GM21786 (cell line): ENCODE measurements at regions not wholly inside any gene's neighbourhood (a gene's known extent, or its start where the extent isn't known, plus 50 kb on each side); places are given as distances from the start of the nearest gene placed in this dataset.
"Not testable (repeated sequence)": the region's sequence is repeated elsewhere in the genome, so short reads cannot be mapped to it uniquely, and the experiment has no call there.

Source experiments
- ATAC-seq: cut with Tn5 transposase; IDR thresholded peaks from one replicate; pipeline ENCODE4 v1.9.1; 2021; ENCODE audit not compliant: unreplicated experiment

DNA sequence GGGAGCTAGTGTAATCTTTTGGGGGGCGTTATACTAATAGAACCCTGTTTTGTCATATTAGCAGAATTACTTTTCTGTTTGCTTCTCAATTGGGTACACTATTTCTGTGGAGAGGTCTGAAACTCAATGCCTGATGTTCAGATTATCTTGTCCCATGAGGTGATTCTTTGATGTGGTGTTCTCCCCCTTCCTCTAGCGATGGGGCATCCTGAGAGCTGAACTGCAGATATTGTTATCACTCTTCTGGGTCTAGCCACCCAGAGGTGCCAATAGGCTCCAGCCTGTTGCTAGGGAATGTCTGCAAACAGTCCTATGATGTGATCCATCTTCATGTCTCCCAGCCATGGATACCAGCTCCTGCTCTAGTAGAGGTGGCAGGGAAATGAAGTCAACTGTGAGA is 233.1 kb upstream of the RASA1 start:
- ATAC-seq: no peak

DNA sequence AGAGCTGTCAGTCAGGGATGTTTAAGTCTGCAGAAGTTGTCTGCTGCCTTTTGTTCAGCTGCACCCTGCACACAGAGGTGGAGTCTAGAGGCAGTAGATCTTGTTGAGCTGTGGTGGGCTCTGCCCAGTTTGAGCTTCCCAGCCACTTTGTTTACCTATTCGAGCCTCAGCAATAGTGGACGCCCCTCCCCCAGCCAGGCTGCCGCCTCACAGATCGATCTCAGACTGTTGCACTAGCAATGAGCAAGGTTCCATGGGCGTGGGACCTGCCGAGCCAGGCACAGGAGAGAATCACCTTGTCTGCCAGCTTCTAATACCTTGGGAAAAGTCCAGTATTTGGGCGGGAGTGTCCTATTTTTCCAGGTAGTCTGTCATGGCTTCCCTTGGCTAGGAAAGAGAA is 225.1 kb upstream of the RASA1 start:
- ATAC-seq: no peak

DNA sequence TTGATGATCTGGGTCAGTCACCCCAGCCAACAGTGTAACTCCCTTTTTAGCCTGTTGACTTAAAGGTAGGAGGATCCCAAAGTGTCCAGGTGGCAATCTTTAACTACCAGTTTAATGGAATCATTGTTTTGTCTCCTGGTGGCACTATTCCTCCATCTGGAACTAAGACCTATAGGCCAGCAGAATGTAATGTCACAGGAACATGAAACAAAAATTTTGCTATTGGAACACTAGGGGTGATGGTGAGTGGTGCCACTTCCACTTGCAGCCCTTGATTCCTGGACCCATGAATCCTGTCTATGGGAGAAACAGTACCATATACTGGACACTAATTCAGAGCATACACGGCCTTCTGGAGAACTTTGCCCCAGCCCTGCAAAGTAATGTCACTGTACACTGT is 219.5 kb upstream of the RASA1 start:
- ATAC-seq: no peak

DNA sequence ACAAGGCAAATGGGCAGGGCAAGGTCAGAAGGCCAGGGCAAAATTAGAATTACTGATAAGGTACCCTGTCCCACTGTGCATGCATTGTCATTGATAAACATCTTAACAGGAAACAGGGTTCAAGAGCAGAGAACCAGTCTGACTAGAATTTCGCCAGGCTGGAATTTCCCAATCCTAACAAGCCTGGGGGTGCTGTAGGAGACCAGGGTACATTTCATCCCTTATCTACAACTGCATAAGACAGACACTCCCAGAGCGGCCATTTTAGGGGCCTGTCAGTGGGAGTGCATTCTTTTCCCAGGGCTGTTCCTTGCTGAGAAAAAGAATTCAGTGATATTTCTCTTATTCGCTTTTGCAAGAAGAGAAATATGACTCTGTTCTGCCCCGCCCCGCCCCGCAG is 218.7 kb upstream of the RASA1 start:
- not testable (repeated sequence) for ATAC-seq

DNA sequence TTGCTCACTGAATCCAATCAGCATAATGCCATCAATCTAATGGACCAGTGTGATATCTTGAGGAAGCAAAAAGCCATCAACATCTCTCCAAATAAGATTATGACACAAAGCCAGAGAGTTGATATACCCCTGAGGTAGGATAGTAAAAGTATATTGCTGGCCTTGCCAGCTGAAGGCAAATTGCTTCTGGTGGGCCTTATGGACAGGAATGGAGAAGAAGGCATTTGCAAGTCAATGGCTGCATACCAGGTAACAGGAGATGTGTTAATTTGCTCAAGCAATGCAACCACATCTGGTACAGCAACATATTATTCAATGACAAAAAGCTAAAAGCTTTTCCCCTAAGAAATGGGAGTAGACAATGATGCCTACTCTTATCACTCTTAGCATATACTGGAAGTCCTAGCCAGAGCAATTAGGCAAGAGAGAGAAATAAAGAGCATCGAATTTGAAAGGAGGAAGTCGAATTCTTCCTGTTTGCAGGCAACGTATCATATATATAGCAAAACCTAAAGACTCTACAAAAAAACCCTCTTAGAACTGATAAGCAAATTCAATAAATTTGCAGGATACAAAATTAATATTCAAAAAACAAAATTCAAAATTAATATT is 216.1 kb upstream of the RASA1 start:
- no peak for ATAC-seq

DNA sequence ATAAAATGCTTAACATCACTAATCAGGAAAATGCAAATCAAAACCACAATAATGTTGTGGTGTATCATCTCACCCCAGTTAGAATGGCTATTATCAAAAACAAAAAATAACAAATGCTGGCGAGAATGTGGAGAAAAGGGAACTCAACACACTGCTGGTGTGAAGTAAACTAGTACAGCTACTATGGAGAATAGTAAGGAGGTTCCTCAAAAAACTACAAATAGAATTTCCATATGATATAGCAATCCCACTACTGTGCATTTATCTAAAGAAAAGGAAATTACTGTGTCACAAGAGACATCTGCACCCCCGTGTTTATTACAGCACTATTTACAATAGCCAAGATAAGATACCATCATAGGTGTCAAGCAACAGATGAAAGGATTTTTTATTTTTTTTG is 214.5 kb upstream of the RASA1 start:
- ATAC-seq: no peak

DNA sequence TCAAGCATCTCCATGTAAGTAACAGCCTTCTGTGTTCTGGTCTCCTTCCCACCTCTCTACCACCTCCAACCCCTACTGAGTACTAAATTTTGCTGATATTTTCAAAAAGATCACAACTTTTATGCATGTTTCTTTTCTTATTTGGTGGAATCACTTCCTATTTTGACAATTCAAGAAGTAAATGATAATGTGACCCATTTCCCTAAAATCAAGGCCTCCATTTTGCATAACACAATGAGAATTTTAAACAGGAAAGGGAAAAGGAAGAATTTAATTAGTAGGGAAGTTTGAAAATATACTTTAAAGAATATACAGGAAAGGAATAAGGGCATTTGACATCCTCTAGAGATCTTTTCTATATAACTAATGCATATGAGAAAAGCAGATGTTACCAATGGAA is 212.9 kb upstream of the RASA1 start:
- ATAC-seq: no peak

DNA sequence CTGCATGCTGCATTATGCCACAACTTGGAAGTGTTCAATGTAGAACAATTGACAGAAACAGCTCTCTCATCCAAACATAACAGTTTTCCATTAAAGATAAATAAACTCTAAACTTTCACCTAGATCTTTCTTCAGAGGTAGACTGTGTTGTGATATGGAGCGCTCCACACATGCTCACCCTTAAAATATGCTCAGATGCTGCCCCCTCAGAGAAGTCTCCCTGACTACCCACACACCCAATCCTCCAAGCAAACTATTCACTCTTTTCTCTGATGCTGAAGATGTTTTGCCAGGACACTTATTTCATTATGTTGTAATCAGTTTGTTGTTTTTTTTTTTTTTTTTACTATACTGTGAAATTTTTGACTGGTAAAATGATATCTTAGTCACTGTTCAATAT is 206.6 kb upstream of the RASA1 start:
- ATAC-seq: no peak

DNA sequence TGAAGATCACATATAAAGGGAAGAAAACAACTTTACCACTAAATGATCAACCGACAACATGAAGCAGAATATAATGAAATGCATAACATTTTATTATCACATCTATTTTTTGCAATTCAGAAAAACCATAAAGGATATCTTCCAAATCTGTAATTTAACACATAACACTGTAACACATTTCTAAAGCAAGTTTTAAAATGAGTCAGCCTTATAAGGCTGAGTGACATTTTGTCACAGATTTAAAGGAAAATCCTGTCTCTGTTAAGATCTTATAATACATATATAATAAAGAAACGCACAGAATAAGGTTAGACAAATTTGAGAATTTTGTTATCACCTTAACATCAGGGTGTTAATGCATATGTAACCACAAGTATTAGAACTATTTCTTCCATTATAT is 198.4 kb upstream of the RASA1 start:
- no peak for ATAC-seq

DNA sequence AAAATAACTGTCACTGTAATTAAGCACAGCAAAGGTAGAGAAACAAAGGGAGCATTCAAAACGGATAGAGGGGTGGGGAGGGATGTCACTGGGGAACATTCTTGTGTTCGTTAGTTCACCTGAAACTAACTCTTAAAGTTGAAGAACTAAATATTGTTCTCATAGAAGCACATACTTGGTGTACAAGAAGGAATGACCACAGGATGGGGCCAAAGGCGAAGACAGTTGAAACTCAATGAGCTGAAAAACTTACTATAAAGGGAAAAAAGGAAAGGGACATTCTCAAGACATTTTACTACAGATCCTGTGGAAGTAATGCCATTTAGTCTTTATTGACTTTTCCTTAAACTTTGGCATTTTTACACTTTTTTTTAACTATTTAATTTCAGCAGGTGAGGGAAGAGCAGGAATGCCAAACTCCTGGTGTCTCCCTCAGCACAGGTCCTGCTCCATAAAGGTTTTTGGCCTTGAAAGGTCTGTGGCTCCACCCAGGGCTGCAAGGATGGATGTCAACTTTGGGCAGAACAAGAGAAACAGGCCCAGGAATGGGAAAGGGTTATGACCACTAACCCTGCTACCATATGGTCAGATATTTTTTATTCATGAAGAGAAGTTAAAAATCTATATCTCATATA is 197.6 kb upstream of the RASA1 start:
- peak; percentile 78 for ATAC-seq

DNA sequence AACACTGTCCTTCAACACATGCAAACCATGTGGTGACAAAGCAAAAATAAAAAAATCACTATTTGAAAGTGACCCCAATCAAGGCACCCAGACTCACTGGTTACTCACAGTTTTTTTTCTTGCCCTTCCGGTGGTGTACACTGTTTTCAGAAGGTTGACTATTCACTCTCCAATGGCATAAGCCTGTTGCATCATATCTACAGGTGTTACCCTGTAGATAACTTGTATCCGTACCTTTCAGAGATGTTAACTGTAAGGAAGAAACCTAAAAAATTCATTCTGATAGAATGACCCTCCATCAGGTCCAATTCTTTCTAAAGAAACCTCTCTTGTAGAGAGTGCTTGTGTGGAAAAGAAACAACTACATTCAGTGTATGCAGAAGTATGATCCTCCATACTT is 193.6 kb upstream of the RASA1 start:
- no peak for ATAC-seq

DNA sequence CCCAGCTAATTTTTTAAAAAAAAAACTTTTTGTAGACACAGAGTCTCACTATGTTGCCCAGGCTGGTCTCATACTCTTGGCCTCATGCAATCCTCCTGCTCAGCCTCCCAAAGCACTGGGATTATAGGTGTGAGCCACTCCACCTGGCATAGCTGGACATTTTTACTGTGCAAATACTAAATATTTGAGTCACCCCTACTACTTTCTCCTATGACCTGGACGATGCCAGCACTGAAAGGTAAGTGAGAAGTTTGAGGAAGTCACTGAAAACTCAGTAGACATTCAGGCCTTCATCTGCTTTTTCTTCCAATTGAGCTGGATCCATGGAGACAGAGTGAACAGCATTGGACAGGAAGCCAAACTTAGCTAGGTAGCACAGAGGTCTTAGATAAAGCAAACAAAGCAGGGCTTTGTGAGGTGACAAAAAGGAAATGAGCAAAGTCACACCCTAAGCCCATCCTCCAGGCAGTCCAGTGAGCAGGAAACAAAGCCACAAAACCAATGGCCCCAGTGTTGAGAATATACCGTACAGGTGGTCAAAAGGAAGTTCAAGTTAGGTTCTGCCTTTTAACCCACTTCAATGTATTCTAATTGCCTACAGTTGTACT is 192.6 kb upstream of the RASA1 start:
- ATAC-seq: peak; percentile 98

DNA sequence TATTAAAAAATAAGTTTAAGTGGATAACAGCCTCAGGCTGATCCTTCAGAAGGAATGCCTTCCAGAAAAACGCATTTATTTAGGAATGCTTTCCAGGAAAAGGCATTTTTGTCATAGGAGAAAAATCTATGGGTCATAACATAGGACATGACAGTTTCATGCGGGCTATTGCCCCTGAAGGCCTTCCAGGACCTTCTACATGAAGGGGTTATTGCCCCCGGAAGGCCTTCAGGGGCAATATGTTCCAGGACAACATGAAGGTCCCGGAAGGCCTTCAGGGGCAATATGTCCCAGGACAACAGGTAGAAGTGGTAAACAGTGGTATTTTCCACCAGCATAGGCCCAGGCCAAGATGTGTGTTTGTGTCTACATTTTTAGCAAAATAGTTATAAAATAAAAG is 191.3 kb upstream of the RASA1 start:
- no peak for ATAC-seq

DNA sequence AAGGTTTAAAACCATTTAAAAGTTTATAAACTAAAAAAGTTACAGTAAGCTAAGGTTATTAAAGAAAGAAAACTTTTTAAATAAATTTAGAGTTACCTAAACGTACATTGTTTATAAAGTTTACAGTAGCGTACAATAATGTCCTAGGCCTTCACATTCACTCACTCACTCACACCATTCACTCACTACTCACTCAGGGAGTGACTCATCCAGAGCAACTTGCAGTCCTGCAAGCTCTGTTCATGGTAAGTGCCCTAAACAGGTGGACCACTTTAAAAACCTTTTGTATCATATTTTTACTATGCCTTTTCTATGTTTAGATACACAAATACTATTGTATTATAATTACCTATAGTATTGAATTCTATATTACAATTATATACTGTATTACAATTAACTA is 190.8 kb upstream of the RASA1 start:
- ATAC-seq: no peak

DNA sequence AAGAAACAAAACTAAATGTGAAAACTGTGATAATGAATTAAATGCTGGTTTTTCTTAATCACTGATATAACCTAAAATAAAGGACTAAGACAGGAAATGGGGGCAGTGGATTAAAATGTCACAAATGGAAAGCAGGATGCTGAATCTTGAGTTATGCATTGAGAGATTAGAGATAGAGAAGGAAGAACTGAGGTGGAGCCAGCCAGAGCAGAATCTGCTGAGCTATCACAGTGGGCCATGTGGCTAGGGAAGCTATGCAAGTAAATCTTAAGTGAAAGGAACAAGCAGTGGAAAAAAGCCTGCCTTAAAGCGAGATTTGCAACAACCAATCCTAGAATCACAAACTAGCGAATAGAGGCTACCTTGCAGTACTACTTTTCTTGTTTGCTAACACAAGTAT is 188.5 kb upstream of the RASA1 start:
- ATAC-seq: no peak

DNA sequence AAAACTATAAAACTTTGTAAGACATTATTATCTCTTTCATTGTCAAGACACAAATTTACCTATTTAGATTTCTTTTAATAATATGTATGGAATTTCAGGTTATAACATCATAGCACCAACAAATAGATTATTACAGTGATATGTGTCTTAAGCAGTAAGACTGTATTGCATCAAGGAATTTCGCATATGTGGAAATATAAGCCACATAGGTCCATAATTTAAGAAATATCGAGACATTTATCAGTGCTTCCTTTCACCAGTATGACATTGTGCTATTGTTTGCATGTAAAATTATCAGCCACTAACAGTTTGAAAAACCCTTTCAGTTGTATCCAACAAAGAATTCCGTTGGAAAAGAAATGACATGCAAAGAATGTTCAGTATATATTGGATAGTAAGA is 186.7 kb upstream of the RASA1 start:
- ATAC-seq: no peak

DNA sequence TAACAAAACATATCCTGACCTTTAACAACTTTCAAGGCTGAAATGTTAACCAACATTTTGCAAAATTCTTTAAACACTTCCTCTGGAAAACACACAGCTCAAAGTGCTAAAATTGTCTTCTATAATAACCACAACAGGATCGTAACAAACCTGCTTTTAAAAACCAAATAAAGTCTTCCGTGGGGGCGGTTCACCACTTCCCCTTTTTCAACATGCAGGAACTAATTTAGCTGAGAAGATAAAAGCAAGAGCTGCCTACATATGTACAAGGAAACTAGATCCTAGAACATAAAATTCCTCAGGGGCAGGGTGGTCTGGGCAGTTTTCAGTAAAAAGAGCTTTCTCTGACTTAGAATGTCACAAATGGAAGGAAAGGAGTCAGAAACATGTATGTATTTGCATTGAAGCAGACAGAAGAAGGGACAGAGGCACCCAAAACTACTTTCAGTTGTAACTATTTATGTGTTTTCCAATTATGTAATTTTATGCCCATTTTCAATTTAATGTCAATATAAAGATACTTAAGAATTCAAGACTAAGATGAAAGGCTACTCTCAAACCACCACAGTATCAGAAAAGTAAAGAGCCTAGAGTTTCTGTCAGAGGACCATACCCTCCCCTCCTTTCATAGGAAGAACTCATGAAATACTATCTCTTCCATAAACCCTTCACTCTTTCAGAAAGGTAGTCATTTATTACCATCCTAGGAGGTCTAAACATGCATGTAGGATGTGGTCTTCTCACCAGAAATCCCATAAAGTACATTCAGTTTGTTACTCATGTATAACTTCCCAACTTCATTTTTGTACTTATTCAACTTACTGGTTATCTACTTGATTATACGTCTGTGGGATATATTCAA is 185.9 kb upstream of the RASA1 start:
- peak; percentile 91 for ATAC-seq

DNA sequence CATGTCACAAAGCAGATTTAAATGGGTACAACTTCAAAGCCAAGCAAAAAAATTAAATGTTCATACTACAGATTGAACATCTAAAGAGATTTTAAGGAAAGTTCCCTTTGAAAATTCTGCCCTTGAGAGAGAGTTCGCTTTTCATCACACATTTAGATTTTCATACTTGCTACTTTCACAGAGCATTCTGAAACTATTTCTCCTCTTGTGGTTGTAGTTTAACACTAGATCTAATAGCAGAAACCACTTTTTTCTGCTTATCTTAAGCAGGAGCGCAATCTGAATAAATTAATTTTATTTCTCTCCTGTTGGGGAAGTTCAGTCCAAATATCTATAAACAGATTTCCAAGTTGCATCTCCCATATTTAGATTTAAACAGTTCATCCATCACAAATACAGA is 173.3 kb upstream of the RASA1 start:
- ATAC-seq: no peak

DNA sequence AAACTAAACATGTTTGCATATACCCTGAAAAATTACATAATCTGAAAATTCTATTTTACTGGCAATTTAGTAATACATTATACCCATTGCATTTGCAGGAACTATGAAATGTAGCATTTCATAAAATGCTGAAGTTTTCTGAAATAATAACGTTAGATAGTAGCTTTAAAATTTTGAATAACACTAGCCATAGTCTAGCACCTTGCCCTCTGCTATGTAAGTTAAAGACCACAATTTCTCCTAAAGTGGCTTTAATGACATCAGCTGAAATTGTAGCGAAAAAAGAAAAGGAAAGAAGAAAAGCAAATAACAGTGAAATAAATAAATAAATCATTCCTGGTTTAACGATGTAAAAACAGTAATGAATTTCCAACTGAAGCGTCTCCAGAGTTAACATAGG is 172.8 kb upstream of the RASA1 start:
- no peak for ATAC-seq

DNA sequence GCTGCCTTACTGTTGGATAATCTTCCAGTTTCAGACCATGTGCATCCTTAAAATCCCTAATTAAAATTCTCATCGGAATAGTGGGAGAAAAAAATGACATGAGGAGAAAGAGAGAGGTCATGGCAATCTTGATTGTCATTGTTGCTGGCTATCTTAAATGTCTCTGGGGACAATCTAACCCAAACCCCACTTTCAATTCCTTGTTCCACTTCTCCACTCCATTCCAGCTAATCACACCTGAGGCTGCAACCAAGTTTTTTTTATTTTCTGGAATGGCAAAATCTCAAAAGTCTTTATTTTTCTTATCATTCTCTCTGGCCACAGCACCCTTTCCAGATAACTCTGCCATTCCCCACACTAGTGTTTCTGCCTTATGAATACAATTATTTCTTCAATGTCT is 171.9 kb upstream of the RASA1 start:
- no peak for ATAC-seq

DNA sequence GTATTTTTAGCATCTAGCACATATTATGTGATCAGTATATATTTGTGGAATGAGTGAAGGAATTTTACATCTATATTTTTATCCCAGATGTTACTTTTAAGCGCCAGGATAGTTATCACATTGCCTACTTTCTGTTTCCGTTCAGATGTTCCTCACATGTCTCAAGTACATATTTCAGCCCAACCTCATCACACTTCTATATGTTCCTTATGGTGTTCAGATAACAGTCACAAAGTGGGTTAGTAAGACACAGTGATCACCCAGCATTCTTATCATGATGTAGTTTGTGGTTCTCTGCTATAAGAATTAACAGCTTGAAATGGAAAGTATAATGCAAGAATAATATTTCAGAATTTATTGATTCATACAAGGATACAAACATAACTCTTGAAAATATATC is 170.0 kb upstream of the RASA1 start:
- no peak for ATAC-seq

DNA sequence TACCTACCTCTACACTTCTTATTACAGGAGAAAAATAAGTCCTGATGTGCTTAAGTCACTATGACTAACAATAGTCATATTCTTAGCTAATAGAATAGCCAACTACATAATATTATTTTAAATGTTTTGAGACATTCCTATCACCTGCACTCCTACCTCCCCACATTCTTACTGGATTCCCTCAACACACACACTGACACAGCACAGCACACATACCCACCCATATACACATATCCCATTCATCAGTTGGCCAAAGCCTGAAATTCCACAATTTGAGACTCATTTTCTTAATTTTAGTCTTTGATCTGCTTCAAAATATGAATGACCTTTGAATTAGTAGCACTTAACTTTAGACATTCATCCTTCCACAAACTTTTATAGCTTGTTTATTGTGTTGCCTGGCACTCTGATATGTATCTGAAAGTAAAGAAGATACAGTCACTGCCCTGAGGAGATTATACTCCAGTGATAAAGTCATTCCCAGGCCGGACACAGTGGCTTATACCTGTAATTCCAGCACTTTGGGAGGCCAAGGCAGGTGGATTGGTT is 168.3 kb upstream of the RASA1 start:
- no peak for ATAC-seq
